ENCODE measurements at regions not wholly inside any gene's neighbourhood (a gene's known extent, or its start where the extent isn't known, plus 50 kb on each side); places are given as distances from the start of the nearest gene placed in this dataset.

DNA sequence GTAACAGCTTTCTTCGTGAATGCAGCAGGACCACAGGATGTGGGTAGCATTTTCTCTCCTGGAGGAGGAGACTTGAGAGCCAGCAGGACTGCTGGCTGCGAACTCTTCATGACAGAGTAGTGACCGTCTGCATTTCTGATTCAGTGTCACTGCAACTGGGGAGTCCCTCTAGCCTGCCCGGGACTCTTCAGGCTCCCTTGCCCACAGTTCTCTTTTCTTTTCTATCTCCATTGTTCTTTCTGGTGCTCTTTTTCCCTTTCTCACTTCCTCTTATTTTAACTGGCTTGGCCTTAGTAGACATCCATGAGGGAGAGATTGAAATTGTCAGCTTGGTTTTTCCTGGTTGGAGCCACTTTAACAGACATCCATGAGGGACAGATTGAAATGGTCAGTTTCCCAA lies 49.9 kb upstream of the P2RY1 start:
- no peak for DNase-seq
